Activated B cell treated with CpG ODN at 0.5 μM for 24 hours (primary cell): ENCODE measurements at regions not wholly inside any gene's neighbourhood (a gene's known extent, or its start where the extent isn't known, plus 50 kb on each side); places are given as distances from the start of the nearest gene placed in this dataset.

Experiments used
- ATAC-seq: fragments of 200-7000 bp; cut with Tn5 transposase; one replicate; pipeline ENCODE4 v1.10.0; 2021; ENCODE audit warnings: low read depth, mild to moderate bottlenecking, moderate library complexity
- CTCF ChIA-PET: fragments of 350-600 bp; sonication (Branson Sonifier 250); formaldehyde crosslinking; loops from one replicate; lab custom pipeline; 2021; ENCODE audit warnings: antibody characterized with exemption; lab: Charles Lee
- POLR2A ChIA-PET: fragments of 350-600 bp; sonication (Branson Sonifier 250); formaldehyde crosslinking; loops from one replicate; lab custom pipeline; 2021; ENCODE audit warnings: antibody characterized with exemption; lab: Charles Lee
- DNase-seq: peaks from one replicate; pipeline ENCODE4 v3.0.0; 2022
- H3K27ac Mint-ChIP-seq: one replicate; pipeline ENCODE4 v1.8.0; 2020; ENCODE audit warnings: mixed read lengths
- H3K27me3 Mint-ChIP-seq: one replicate; pipeline ENCODE4 v1.8.0; 2021; ENCODE audit warnings: mixed read lengths
- H3K36me3 Mint-ChIP-seq: one replicate; pipeline ENCODE4 v1.8.0; 2021; ENCODE audit warnings: low read depth, mixed read lengths
- H3K4me1 Mint-ChIP-seq: one replicate; pipeline ENCODE4 v1.8.0; 2021; ENCODE audit warnings: mixed read lengths
- H3K4me3 Mint-ChIP-seq: one replicate; pipeline ENCODE4 v1.8.0; 2020; ENCODE audit warnings: mild to moderate bottlenecking, mixed read lengths
- H3K9me3 Mint-ChIP-seq: one replicate; pipeline ENCODE4 v1.8.0; 2020; ENCODE audit warnings: mixed read lengths
- intact Hi-C: fragments of 100-400 bp; cut with micrococcal nuclease; formaldehyde crosslinking; loops from one replicate; pipeline ENCODE4 v1.15.1; 2024
- TF ChIP-seq, protein P1 (sequence below): fragments of 200-600 bp; IDR thresholded peaks from one replicate; pipeline ENCODE4 v1.8.0; 2022; ENCODE audit warnings: antibody characterized with exemption, mild to moderate bottlenecking

- TF ChIP-seq, protein P1, sequence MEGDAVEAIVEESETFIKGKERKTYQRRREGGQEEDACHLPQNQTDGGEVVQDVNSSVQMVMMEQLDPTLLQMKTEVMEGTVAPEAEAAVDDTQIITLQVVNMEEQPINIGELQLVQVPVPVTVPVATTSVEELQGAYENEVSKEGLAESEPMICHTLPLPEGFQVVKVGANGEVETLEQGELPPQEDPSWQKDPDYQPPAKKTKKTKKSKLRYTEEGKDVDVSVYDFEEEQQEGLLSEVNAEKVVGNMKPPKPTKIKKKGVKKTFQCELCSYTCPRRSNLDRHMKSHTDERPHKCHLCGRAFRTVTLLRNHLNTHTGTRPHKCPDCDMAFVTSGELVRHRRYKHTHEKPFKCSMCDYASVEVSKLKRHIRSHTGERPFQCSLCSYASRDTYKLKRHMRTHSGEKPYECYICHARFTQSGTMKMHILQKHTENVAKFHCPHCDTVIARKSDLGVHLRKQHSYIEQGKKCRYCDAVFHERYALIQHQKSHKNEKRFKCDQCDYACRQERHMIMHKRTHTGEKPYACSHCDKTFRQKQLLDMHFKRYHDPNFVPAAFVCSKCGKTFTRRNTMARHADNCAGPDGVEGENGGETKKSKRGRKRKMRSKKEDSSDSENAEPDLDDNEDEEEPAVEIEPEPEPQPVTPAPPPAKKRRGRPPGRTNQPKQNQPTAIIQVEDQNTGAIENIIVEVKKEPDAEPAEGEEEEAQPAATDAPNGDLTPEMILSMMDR: no peak
- ATAC-seq (no peak), DNase-seq (no peak)
- Mint-ChIP-seq H3K9me3 (peaks cover 5% of the 10 kb centered on the region), H3K4me1 (no peaks in the 10 kb centered on the region), H3K4me3 (no peak overlapping the region), H3K27ac (no peak overlapping the region), H3K27me3 (peaks cover 14% of the 10 kb centered on the region), H3K36me3 (no peaks in the 10 kb centered on the region)
- intact Hi-C loops: no loop called here
- ChIA-PET POLR2A (no interaction called here), CTCF (no interaction called here)
These were observed 87.7 kb upstream of the COCH start for GRCh38 chr14:30786701-30787100.

DNA sequence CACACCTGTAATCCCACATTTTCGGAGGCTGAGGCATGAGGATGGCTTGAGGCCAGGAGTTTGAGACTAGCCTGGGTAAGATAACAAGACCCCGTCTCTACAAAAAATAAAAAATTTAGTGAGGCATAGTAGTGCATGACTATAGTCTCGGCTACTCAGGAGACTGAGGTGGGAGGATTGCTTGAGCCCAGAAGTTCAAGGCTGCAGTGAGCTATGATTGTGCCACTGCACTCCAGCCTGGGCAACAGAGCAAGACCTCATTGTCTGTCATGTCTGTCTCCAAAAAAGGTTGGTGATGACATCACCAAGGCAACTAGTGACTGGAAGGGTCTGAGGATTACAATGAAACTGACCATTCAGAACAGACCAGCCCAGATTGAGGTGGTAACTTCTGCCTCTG lies 83.5 kb upstream of the COCH start:
- CTCF ChIA-PET: no interaction called here
- H3K4me1 Mint-ChIP-seq: no peaks in the 10 kb centered on the region
- no peak overlapping the region for H3K4me3 Mint-ChIP-seq
- DNase-seq (no peak), ATAC-seq (no peak)
- H3K9me3 Mint-ChIP-seq: peaks cover 10% of the 10 kb centered on the region
- POLR2A ChIA-PET: no interaction called here
- TF ChIP-seq, protein P1: no peak
- intact Hi-C loops: no loop called here
- no peaks in the 10 kb centered on the region for H3K36me3 Mint-ChIP-seq
- H3K27me3 Mint-ChIP-seq: peaks cover 7% of the 10 kb centered on the region
- no peak overlapping the region for H3K27ac Mint-ChIP-seq

- DNase-seq: no peak
- POLR2A ChIA-PET: no interaction called here
- no peak overlapping the region for H3K27ac Mint-ChIP-seq
- H3K4me1 Mint-ChIP-seq: no peaks in the 10 kb centered on the region
- TF ChIP-seq, protein P1: no peak
- CTCF ChIA-PET: no interaction called here
- H3K36me3 Mint-ChIP-seq: no peaks in the 10 kb centered on the region
- peaks cover 7% of the 10 kb centered on the region for H3K9me3 Mint-ChIP-seq
- intact Hi-C loops: no loop called here
- no peak overlapping the region for H3K4me3 Mint-ChIP-seq
- peaks cover 5% of the 10 kb centered on the region for H3K27me3 Mint-ChIP-seq
- ATAC-seq: no peak
These were observed 82.6 kb upstream of the COCH start for GRCh38 chr14:30791522-30792351.

GRCh38 chr14:30796707-30797106 lies 77.7 kb upstream of the COCH start:
- H3K4me1 Mint-ChIP-seq: peaks cover 8% of the 10 kb centered on the region
- no peaks in the 10 kb centered on the region for H3K27me3 Mint-ChIP-seq
- no peak overlapping the region for H3K4me3 Mint-ChIP-seq
- no peak overlapping the region for H3K27ac Mint-ChIP-seq
- H3K9me3 Mint-ChIP-seq: peaks cover 5% of the 10 kb centered on the region
- no peak for DNase-seq
- intact Hi-C loops: no loop called here
- POLR2A ChIA-PET: no interaction called here
- TF ChIP-seq, protein P1: no peak
- no peaks in the 10 kb centered on the region for H3K36me3 Mint-ChIP-seq
- CTCF ChIA-PET: no interaction called here
- ATAC-seq: no peak

- Mint-ChIP-seq H3K27ac (no peak overlapping the region), H3K9me3 (peaks cover 3% of the 10 kb centered on the region), H3K4me3 (no peak overlapping the region), H3K27me3 (no peaks in the 10 kb centered on the region), H3K4me1 (peaks cover 8% of the 10 kb centered on the region), H3K36me3 (no peaks in the 10 kb centered on the region)
- no peak for DNase-seq
- ChIA-PET POLR2A (no interaction called here), CTCF (no interaction called here)
- TF ChIP-seq, protein P1: no peak
- no peak for ATAC-seq
- intact Hi-C loops: no loop called here
These were observed 75.8 kb upstream of the COCH start for GRCh38 chr14:30798516-30798915.
